GM12878 (cell line): ENCODE measurements at regions not wholly inside any gene's neighbourhood (a gene's known extent, or its start where the extent isn't known, plus 50 kb on each side); places are given as distances from the start of the nearest gene placed in this dataset.

Experiments used
- ATAC-seq: fragments of 200-7000 bp; cut with Tn5 transposase; 3 replicates; pipeline ENCODE4 v1.9.1; 2020; ENCODE audit warnings: mild to moderate bottlenecking, moderate library complexity
- BruUV-seq: library from RNA; stranded (reverse); fragments of 400-500 nt; replicated peaks from 2 replicates; lab custom pipeline; 2021; lab: Mats Ljungman, UMichigan
- CTCF ChIA-PET: fragments of 300-600 bp; sonication (Branson Sonifier 250); formaldehyde crosslinking; extraction: SDS; loops from one replicate; lab custom pipeline; 2021; ENCODE audit warnings: inconsistent platforms; lab: Yijun Ruan, JAX
- POLR2A ChIA-PET: fragments of 350-600 bp; formaldehyde crosslinking; extraction: SDS; loops from one replicate; lab custom pipeline; 2021; ENCODE audit warnings: inconsistent platforms; lab: Charles Lee
- RAD21 ChIA-PET: fragments of 300-600 bp; sonication (Branson Sonifier 250); formaldehyde crosslinking; loops from one replicate; lab custom pipeline; 2023; ENCODE audit warnings: antibody characterized with exemption; ENCODE audit not compliant: unreplicated experiment; lab: Charles Lee
- SMC1A ChIA-PET: fragments of 300-600 bp; sonication (Branson Sonifier 250); formaldehyde crosslinking; loops from one replicate; lab custom pipeline; 2023; ENCODE audit not compliant: unreplicated experiment, uncharacterized antibody; lab: Charles Lee
- DNase-seq: peaks from one replicate; pipeline ENCODE4 v3.0.0-alpha.2; 2011; ENCODE audit warnings: low read depth, low spot score
- FAIRE-seq: peaks from 3 replicates; lab custom pipeline; 2011; peaks lifted over from hg19 to GRCh38; lab: Jason Lieb, UNC
- H2AFZ ChIP-seq: 2 replicates; pipeline ENCODE4 v1.6.0; 2011; ENCODE audit warnings: low read depth, low read length, control low read depth; ENCODE audit not compliant: control insufficient read depth
- H3K27ac ChIP-seq: 2 replicates; pipeline ENCODE4 v1.5.1; 2011; ENCODE audit warnings: control low read depth; ENCODE audit not compliant: control insufficient read depth, insufficient read depth
- H3K27me3 ChIP-seq, 2 experiments: replicated peaks in 1 of 2; 2 replicates each; pipeline versions ENCODE4 v1.6.0 to v1.6.1; 2011; ENCODE audit warnings: low read length in 1 of 2; ENCODE audit not compliant: control insufficient read depth in 2 of 2, insufficient read depth in 2 of 2
- H3K36me3 ChIP-seq, 2 experiments: 2 replicates each; pipeline ENCODE4 v1.5.1; 2011; ENCODE audit warnings: low read length in 1 of 2; ENCODE audit not compliant: control insufficient read depth in 2 of 2, insufficient read depth in 2 of 2
- H3K4me1 ChIP-seq: 2 replicates; pipeline ENCODE4 v1.6.1; 2011; ENCODE audit warnings: mild to moderate bottlenecking, low read length, moderate library complexity, mixed read lengths; ENCODE audit not compliant: control insufficient read depth, insufficient read depth
- H3K4me2 ChIP-seq: 2 replicates; pipeline ENCODE4 v1.6.0; 2011; ENCODE audit warnings: control low read depth; ENCODE audit not compliant: control insufficient read depth, insufficient read depth
- H3K4me3 ChIP-seq: fragments of 200-600 bp; sonication (generic); 2 replicates; pipeline ENCODE4 v1.5.1; 2016
- H3K79me2 ChIP-seq: 2 replicates; pipeline ENCODE4 v1.6.0; 2011; ENCODE audit warnings: low read length; ENCODE audit not compliant: control insufficient read depth, insufficient read depth
- H3K9ac ChIP-seq: 2 replicates; pipeline ENCODE4 v1.8.0; 2011; ENCODE audit warnings: low read length, control low read depth, mixed read lengths; ENCODE audit not compliant: control insufficient read depth, insufficient read depth
- H3K9me3 ChIP-seq: replicated peaks from 3 replicates; pipeline ENCODE4 v1.5.1; 2011; ENCODE audit warnings: mild to moderate bottlenecking, low read length; ENCODE audit not compliant: control insufficient read depth, insufficient read depth
- H4K20me1 ChIP-seq: 2 replicates; pipeline ENCODE4 v1.6.0; 2011; ENCODE audit not compliant: control insufficient read depth, insufficient read depth
- ASH2L ChIP-seq: fragments of 300-600, 200-600 bp; sonication (generic); IDR thresholded peaks from 2 replicates; pipeline ENCODE4 v1.6.1; 2017; ENCODE audit warnings: low read depth, mild to moderate bottlenecking, borderline replicate concordance
- EED ChIP-seq: sonication (generic); IDR thresholded peaks from 2 replicates; pipeline ENCODE4 v1.6.1; 2016; ENCODE audit warnings: antibody characterized with exemption, low read depth
- ELK1 ChIP-seq: IDR thresholded peaks from 2 replicates; pipeline ENCODE4 v1.6.1; 2012; ENCODE audit warnings: low read depth, low read length, improper control_type of control experiment
- EP300 ChIP-seq, 2 experiments: fragments of 150-350 bp in 1 of 2; IDR thresholded peaks; 2 replicates each; pipeline ENCODE4 v1.6.1; 2011 to 2012; ENCODE audit warnings: low read depth in 2 of 2, low read length in 2 of 2, borderline replicate concordance in 1 of 2, improper control_type of control experiment in 1 of 2, inconsistent platforms in 1 of 2; ENCODE audit not compliant: control insufficient read depth in 1 of 2
- HDAC6 ChIP-seq: fragments of 200-600 bp; sonication (generic); IDR thresholded peaks from one replicate; pipeline ENCODE4 v1.8.0; 2017; ENCODE audit warnings: antibody characterized with exemption; ENCODE audit not compliant: unreplicated experiment
- IRF5 ChIP-seq: fragments of 450-650 bp; IDR thresholded peaks from 2 replicates; pipeline ENCODE4 v1.6.1; 2017; ENCODE audit warnings: borderline replicate concordance
- MAX ChIP-seq: IDR thresholded peaks from 2 replicates; pipeline ENCODE4 v1.6.1; 2012; ENCODE audit warnings: low read depth, low read length, improper control_type of control experiment
- MLLT1 ChIP-seq: fragments of 450-650 bp; IDR thresholded peaks from 2 replicates; pipeline ENCODE4 v1.6.1; 2016; ENCODE audit warnings: mild to moderate bottlenecking
- NRF1 ChIP-seq: conservative IDR thresholded peaks from 2 replicates; pipeline ENCODE4 v1.6.1; 2011; ENCODE audit warnings: mild to moderate bottlenecking, low read depth, low read length, improper control_type of control experiment
- PRDM15 ChIP-seq: fragments of 450-650 bp; formaldehyde crosslinking; IDR thresholded peaks from 2 replicates; pipeline ENCODE4 v1.4.0; 2020; ENCODE audit warnings: mild to moderate bottlenecking, moderate library complexity
- RBBP5 ChIP-seq: fragments of 200-600 bp; sonication (generic); conservative IDR thresholded peaks from 2 replicates; pipeline ENCODE4 v1.6.1; 2016
- REST ChIP-seq: IDR thresholded peaks from 2 replicates; pipeline ENCODE4 v1.6.1; 2012; ENCODE audit warnings: mild to moderate bottlenecking, low read depth, low read length
- SREBF2 ChIP-seq: IDR thresholded peaks from 2 replicates; pipeline ENCODE4 v1.6.1; 2012; ENCODE audit warnings: mild to moderate bottlenecking, low read length
- WGBS: methylation state at CpG from one replicate; pipeline ENCODE4 v1.1.6; 2016; ENCODE audit warnings: low lambda C conversion rate; ENCODE audit not compliant: insufficient replicate concordance, insufficient coverage; ENCODE audit errors: missing lambda C conversion rate; 5-methylcytosine and 5-hydroxymethylcytosine counted together
- in situ Hi-C: fragments of 300-500 bp; cut with MboI; formaldehyde crosslinking; loops from 9 replicates; pipeline ENCODE4 v1.14.3; 2018; ENCODE audit warnings: mixed read lengths
- intact Hi-C: fragments of 100-400 bp; cut with micrococcal nuclease; formaldehyde crosslinking; loops from one replicate; pipeline ENCODE4 v1.14.2; 2022; ENCODE audit not compliant: unreplicated experiment

GRCh38 chr7:65238785-65239184 lies 134.9 kb upstream of the ZNF92 start:
- CTCF ChIA-PET, result no interaction called here
- no peak for FAIRE-seq
- Histone ChIP-seq H3K9me3 (no peaks in the 10 kb centered on the region), H3K36me3 (no peaks in the 10 kb centered on the region), H3K4me1 (no peaks in the 10 kb centered on the region), H3K27ac (no peak overlapping the region), H3K4me3 (no peak overlapping the region), H3K9ac (no peak overlapping the region), H3K4me2 (no peak overlapping the region), H3K79me2 (no peaks in the 10 kb centered on the region), H2AFZ (no peak overlapping the region), H4K20me1 (no peaks in the 10 kb centered on the region), H3K27me3 (no peaks in the 10 kb centered on the region)
- RAD21 ChIA-PET, result no interaction called here
- no TSS peak for BruUV-seq
- no peak for ATAC-seq
- SMC1A ChIA-PET, result no interaction called here
- in situ Hi-C loops, result no loop called here
- POLR2A ChIA-PET, result interaction anchor here (0.6 kb wide), 1 partner anchor 202 kb away, joined by 3 read pairs; no protein-coding TSS in a partner anchor
- 69% methylated on average over 19 of the region's 19 CpGs for WGBS
- intact Hi-C loops, result no loop called here
- no peak for DNase-seq
- TF ChIP-seq ELK1 (no peak), EP300 (IDR thresholded peaks at IDR 0.05; ENCODE audit: borderline replicate concordance in 1 of 2, control insufficient read depth in 1 of 2, low read depth in 2 of 2, low read length in 2 of 2) (no peak), MAX (no peak), NRF1 (no peak), REST (no peak), PRDM15 (CRISPR knock-in tag) (no peak), ASH2L (no peak), RBBP5 (no peak), MLLT1 (no peak), HDAC6 (no peak), IRF5 (no peak), EED (no peak), SREBF2 (no peak)
